Subcutaneous abdominal adipose tissue (tissue), 5 donors: ENCODE measurements at regions not wholly inside any gene's neighbourhood (a gene's known extent, or its start where the extent isn't known, plus 50 kb on each side); places are given as distances from the start of the nearest gene placed in this dataset.
"Not testable (repeated sequence)": the region's sequence is repeated elsewhere in the genome, so short reads cannot be mapped to it uniquely, and the experiment has no call there.

Source experiments
- H3K27ac ChIP-seq: one replicate; pipeline ENCODE4 v1.7.0; 2013; ENCODE audit warnings: low read depth, mild to moderate bottlenecking, inconsistent platforms, low read length, moderate library complexity
- H3K27me3 ChIP-seq, 5 donors: one replicate each; pipeline ENCODE4 v1.7.0; 2013; ENCODE audit warnings: low read length in 5 of 5, inconsistent platforms in 1 of 5; ENCODE audit not compliant: control insufficient read depth in 5 of 5, insufficient read depth in 4 of 5
- H3K36me3 ChIP-seq, 5 donors: one replicate each; pipeline ENCODE4 v1.7.0; 2013; ENCODE audit warnings: low read length in 5 of 5; ENCODE audit not compliant: control insufficient read depth in 5 of 5, insufficient read depth in 5 of 5
- H3K4me1 ChIP-seq, 5 donors: one replicate each; pipeline ENCODE4 v1.7.0; 2013; ENCODE audit warnings: low read length in 5 of 5, mild to moderate bottlenecking in 3 of 5, moderate library complexity in 1 of 5; ENCODE audit not compliant: control insufficient read depth in 5 of 5, insufficient read depth in 5 of 5
- H3K4me3 ChIP-seq, 5 donors: one replicate each; pipeline ENCODE4 v1.7.0; 2013; ENCODE audit warnings: low read length in 5 of 5, low read depth in 1 of 5
- H3K9ac ChIP-seq, 5 donors: one replicate each; pipeline ENCODE4 v1.7.0; 2013; ENCODE audit warnings: low read length in 5 of 5, mild to moderate bottlenecking in 4 of 5, moderate library complexity in 3 of 5
- H3K9me3 ChIP-seq, 5 donors: one replicate each; pipeline ENCODE4 v1.7.0; 2013; ENCODE audit warnings: low read length in 5 of 5; ENCODE audit not compliant: control insufficient read depth in 5 of 5
- donor health status: healthy.
- donor health status: healthy.
- donor health status: healthy.
- donor health status: healthy.
- donor health status: healthy.

GRCh38 chr17:43283606-43284005 lies 49.8 kb upstream of the RNU2-1 start:
- not testable (repeated sequence) for H3K27me3 ChIP-seq, H3K9me3 ChIP-seq, H3K36me3 ChIP-seq, H3K27ac ChIP-seq, H3K4me3 ChIP-seq, H3K9ac ChIP-seq, H3K4me1 ChIP-seq
